Esophagus squamous epithelium (tissue), 5 donors: ENCODE measurements at regions not wholly inside any gene's neighbourhood (a gene's known extent, or its start where the extent isn't known, plus 50 kb on each side); places are given as distances from the start of the nearest gene placed in this dataset.

Source experiments
- DNase-seq: peaks from one replicate; lab custom pipeline; 2025; lab: John Stamatoyannopoulos, UW
- H3K27ac ChIP-seq, 4 donors: fragments of 200-600 bp; sonication (generic); one replicate each; pipeline ENCODE4 v1.5.1; 2016 to 2019; ENCODE audit warnings: mild to moderate bottlenecking in 1 of 4
- H3K27me3 ChIP-seq, 4 donors: fragments of 200-600 bp; sonication (generic); 1 replicate in 3 of 4; 2 replicates in 1 of 4; pipeline versions ENCODE4 v1.5.1 to v1.6.0; 2017 to 2021; ENCODE audit warnings: antibody characterized with exemption in 1 of 4
- H3K36me3 ChIP-seq, 3 donors: fragments of 200-600 bp; sonication (generic); one replicate each; pipeline ENCODE4 v1.5.1; 2016 to 2019
- H3K4me1 ChIP-seq, 3 donors: fragments of 200-600 bp; sonication (generic); one replicate each; pipeline ENCODE4 v1.5.1; 2017 to 2019
- H3K4me3 ChIP-seq, 4 donors: fragments of 200-600 bp; sonication (generic); 1 replicate in 3 of 4; 2 replicates in 1 of 4; pipeline ENCODE4 v1.5.1; 2016 to 2019; ENCODE audit warnings: mild to moderate bottlenecking in 2 of 4, moderate library complexity in 1 of 4
- H3K9me3 ChIP-seq, 3 donors: fragments of 200-600 bp; sonication (generic); one replicate each; pipeline ENCODE4 v1.5.1; 2016 to 2019
- CTCF ChIP-seq, 6 experiments: fragments of 450-650 bp in 4 of 6; fragments of 200-600 bp in 2 of 6; sonication (generic) in 2 of 6; IDR thresholded peaks; one replicate each; pipeline ENCODE4 v1.5.1; 2016 to 2019; ENCODE audit warnings: antibody characterized with exemption in 6 of 6, mild to moderate bottlenecking in 4 of 6, moderate library complexity in 4 of 6
- POLR2A ChIP-seq, 4 donors: fragments of 450-650 bp; IDR thresholded peaks; one replicate each; pipeline ENCODE4 v1.6.1; 2017; ENCODE audit warnings: antibody characterized with exemption in 4 of 4, mild to moderate bottlenecking in 4 of 4, moderate library complexity in 3 of 4
- WGBS, 2 donors: methylation state at CpG; one replicate each; pipeline ENCODE4 v1.1.5; 2018; 5-methylcytosine and 5-hydroxymethylcytosine counted together
- intact Hi-C: fragments of 100-400 bp; cut with DNase I; formaldehyde crosslinking; loops from one replicate; pipeline ENCODE4 v1.15.0; 2022
- donor health status: DM: yes; HTN: yes; CAD: no.

DNA sequence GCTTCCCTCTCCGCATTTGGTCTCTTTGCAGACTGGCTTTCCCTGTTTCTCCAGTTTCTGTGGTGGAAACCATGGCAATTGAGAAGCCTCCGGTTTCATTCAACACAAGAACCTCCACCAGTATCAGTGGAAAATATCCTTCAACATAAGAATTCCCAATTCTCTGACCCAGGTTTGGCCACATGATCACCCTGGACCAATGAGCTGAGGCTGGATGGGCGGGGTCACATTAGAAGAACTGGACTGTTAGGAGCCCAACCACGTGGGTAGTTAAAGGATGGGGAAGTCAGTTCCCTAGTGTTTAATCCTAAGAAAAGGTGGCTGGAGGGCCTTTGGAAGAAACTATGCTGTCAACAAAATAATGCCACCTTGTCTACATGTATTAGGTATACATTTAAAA is 336.3 kb downstream of the DMRT2 start:
- no peaks in the 10 kb centered on the region for H3K4me1 ChIP-seq
- no peak for TF ChIP-seq CTCF (IDR thresholded peaks at IDR 0.05)
- TF ChIP-seq POLR2A (IDR thresholded peaks at IDR 0.05), result no peak
- intact Hi-C loops, result no loop called here
- no peaks in the 10 kb centered on the region for H3K27me3 ChIP-seq
- DNase-seq, result no peak
- no peak overlapping the region for H3K4me3 ChIP-seq
- no peak overlapping the region for H3K27ac ChIP-seq
- 54 to 63% methylated on average over 4 of the region's 4 CpGs for WGBS, 2 donors
- H3K36me3 ChIP-seq, result no peaks in the 10 kb centered on the region
- no peaks in the 10 kb centered on the region for H3K9me3 ChIP-seq

DNA sequence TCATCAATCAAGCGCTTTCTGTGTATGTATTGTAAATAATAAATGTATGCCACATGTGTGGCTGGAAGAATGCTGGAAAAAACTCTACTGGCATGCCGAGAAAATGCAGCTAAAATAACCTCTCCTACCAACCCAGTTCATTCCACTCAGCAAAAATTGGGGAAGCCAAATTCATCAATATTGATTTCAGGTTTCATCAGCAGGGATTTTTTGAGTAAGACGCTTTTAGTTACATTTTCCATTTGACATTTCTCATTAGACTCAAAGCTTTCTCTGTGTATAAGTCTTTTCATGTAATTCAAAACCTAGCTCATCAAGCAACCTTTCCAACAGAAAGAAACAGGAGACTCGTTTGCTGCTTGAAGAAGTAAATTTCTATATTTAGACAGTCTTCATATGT is 338.1 kb downstream of the DMRT2 start:
- no peaks in the 10 kb centered on the region for H3K9me3 ChIP-seq
- no peak for TF ChIP-seq POLR2A (IDR thresholded peaks at IDR 0.05)
- no peak for TF ChIP-seq CTCF (IDR thresholded peaks at IDR 0.05)
- no peaks in the 10 kb centered on the region for H3K36me3 ChIP-seq
- no peak for DNase-seq
- H3K4me1 ChIP-seq, result no peaks in the 10 kb centered on the region
- no peak overlapping the region for H3K4me3 ChIP-seq
- no peak overlapping the region for H3K27ac ChIP-seq
- peaks cover 0 to 3% (median 0%) of the 10 kb centered on the region in 4 donors for H3K27me3 ChIP-seq
- intact Hi-C loops, result no loop called here
- WGBS, 2 donors, result 50 to 56% methylated on average over 4 of the region's 4 CpGs

GRCh38 chr9:1400983-1401382 is 350.8 kb downstream of the DMRT2 start:
- no peak for DNase-seq
- Histone ChIP-seq H3K4me3 (no peak overlapping the region), H3K36me3 (no peaks in the 10 kb centered on the region), H3K9me3 (peaks cover 0 to 4% (median 0%) of the 10 kb centered on the region in 3 donors), H3K27me3 (no peaks in the 10 kb centered on the region), H3K27ac (no peak overlapping the region), H3K4me1 (no peaks in the 10 kb centered on the region)
- TF ChIP-seq CTCF (IDR thresholded peaks at IDR 0.05), result no peak
- TF ChIP-seq POLR2A (IDR thresholded peaks at IDR 0.05), result no peak
- intact Hi-C loops, result no loop called here
- WGBS, 2 donors, result 47 to 53% methylated on average over 5 of the region's 5 CpGs

DNA sequence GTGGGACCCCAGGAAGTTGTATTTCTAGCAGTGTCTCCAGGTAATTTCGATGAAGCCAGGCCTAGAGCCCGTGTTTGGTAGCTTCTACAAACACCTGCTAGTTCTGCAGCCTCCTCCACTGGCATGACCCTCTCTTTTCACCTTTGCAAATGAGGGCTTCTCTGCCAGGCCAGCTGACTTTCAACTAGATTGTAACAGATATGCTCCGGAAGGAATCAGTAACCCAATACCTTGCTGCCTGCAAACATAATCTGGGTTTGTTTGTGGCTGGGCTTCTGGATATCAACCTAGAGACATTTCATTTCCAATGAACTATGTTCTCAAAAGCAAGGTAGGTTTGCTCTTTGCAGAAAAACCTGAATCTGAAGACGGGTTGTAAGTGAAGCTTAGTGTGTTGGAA is 354.8 kb downstream of the DMRT2 start:
- intact Hi-C loops, result no loop called here
- Histone ChIP-seq H3K4me1 (no peaks in the 10 kb centered on the region), H3K27ac (no peak overlapping the region), H3K9me3 (no peaks in the 10 kb centered on the region), H3K27me3 (no peaks in the 10 kb centered on the region), H3K4me3 (no peak overlapping the region), H3K36me3 (no peaks in the 10 kb centered on the region)
- DNase-seq, result no peak
- TF ChIP-seq POLR2A (IDR thresholded peaks at IDR 0.05), result no peak
- no peak for TF ChIP-seq CTCF (IDR thresholded peaks at IDR 0.05)
- WGBS, 2 donors, result 71 to 74% methylated on average over 4 of the region's 4 CpGs

GRCh38 chr9:1411826-1412225 is 361.7 kb downstream of the DMRT2 start:
- no peaks in the 10 kb centered on the region for H3K36me3 ChIP-seq
- intact Hi-C loops, result no loop called here
- no peak for DNase-seq
- no peak for TF ChIP-seq POLR2A (IDR thresholded peaks at IDR 0.05)
- TF ChIP-seq CTCF (IDR thresholded peaks at IDR 0.05), result no peak
- 13 to 15% methylated on average over 2 of the region's 2 CpGs for WGBS, 2 donors
- no peaks in the 10 kb centered on the region for H3K9me3 ChIP-seq
- no peaks in the 10 kb centered on the region for H3K27me3 ChIP-seq
- no peak overlapping the region for H3K4me3 ChIP-seq
- no peaks in the 10 kb centered on the region for H3K4me1 ChIP-seq
- H3K27ac ChIP-seq, result no peak overlapping the region
